HCT116 (cell line): ENCODE measurements at regions not wholly inside any gene's neighbourhood (a gene's known extent, or its start where the extent isn't known, plus 50 kb on each side); places are given as distances from the start of the nearest gene placed in this dataset.

Experiments
- ATAC-seq: fragments of 200-7000 bp; cut with Tn5 transposase; 2 replicates; pipeline ENCODE4 v1.9.1; 2020; ENCODE audit warnings: mild to moderate bottlenecking, moderate library complexity
- BruUV-seq: library from RNA; stranded (reverse); fragments of 400-500 nt; replicated peaks from 2 replicates; lab custom pipeline; 2021; lab: Mats Ljungman, UMichigan
- CTCF ChIA-PET: fragments of 300-600 bp; sonication (Branson Sonifier 250); formaldehyde crosslinking; loops from one replicate; lab custom pipeline; 2021; ENCODE audit warnings: antibody characterized with exemption; lab: Charles Lee
- POLR2A ChIA-PET: fragments of 300-600, 350-600 bp; sonication (Branson Sonifier 250); formaldehyde crosslinking; loops from one replicate; lab custom pipeline; 2021; ENCODE audit warnings: antibody characterized with exemption; lab: Charles Lee
- RAD21 ChIA-PET, 2 experiments: fragments of 300-600 bp; sonication (Branson Sonifier 250); formaldehyde crosslinking; loops; one replicate each; lab custom pipeline; 2023; ENCODE audit warnings: low total read pairs in 2 of 2; ENCODE audit not compliant: uncharacterized antibody in 2 of 2, unreplicated experiment in 2 of 2, low non-redundant PET in 1 of 2; lab: Charles Lee
- DNase-seq: peaks from one replicate; pipeline ENCODE4 v3.0.0-alpha.2; 2010; ENCODE audit warnings: low read depth, low spot score
- H2AFZ ChIP-seq: fragments of 200-600 bp; shearing (Covaris generic), sonication (generic); 2 replicates; pipeline ENCODE4 v1.6.1; 2017; ENCODE audit warnings: low read depth, mixed run types, mixed read lengths, antibody characterized with exemption, low read length; ENCODE audit not compliant: poor library complexity, severe bottlenecking
- H3K27ac ChIP-seq: 2 replicates; pipeline ENCODE4 v1.5.1; 2012; ENCODE audit warnings: low read depth, low read length
- H3K27me3 ChIP-seq: fragments of 200-600 bp; sonication (generic); 2 replicates; pipeline ENCODE4 v1.6.1; 2016; ENCODE audit warnings: mixed run types, low read length, mixed read lengths; ENCODE audit not compliant: insufficient read depth
- H3K36me3 ChIP-seq, 2 experiments: fragments of 200-500 bp in 1 of 2; fragments of 200-600 bp in 1 of 2; sonication (Bioruptor generic) in 1 of 2; sonication (generic) in 1 of 2; 2 replicates each; pipeline versions ENCODE4 v1.5.1 to v1.6.1; 2014 to 2016; ENCODE audit warnings: low read length in 2 of 2, inconsistent platforms in 1 of 2, mixed read lengths in 1 of 2, mixed run types in 1 of 2; ENCODE audit not compliant: insufficient read depth in 2 of 2, control insufficient read depth in 1 of 2
- H3K4me1 ChIP-seq, 2 experiments: fragments of 200-600 bp in 1 of 2; sonication (generic) in 1 of 2; 2 replicates each; pipeline versions ENCODE4 v1.5.1 to v1.6.1; 2012 to 2017; ENCODE audit warnings: low read length in 2 of 2, inconsistent platforms in 1 of 2, mild to moderate bottlenecking in 1 of 2, mixed read lengths in 1 of 2, mixed run types in 1 of 2, moderate library complexity in 1 of 2; ENCODE audit not compliant: insufficient read depth in 2 of 2, control insufficient read depth in 1 of 2
- H3K4me2 ChIP-seq: fragments of 200-600 bp; sonication (generic); 2 replicates; pipeline ENCODE4 v1.6.1; 2017; ENCODE audit warnings: mixed run types, low read length, mixed read lengths
- H3K4me3 ChIP-seq, 2 experiments: fragments of 200-600 bp in 1 of 2; sonication (generic) in 1 of 2; replicated peaks in 1 of 2; 2 replicates each; pipeline ENCODE4 v1.5.1; 2011 to 2016; ENCODE audit warnings: low read length in 2 of 2, control low read depth in 1 of 2, low read depth in 1 of 2, mild to moderate bottlenecking in 1 of 2, mixed read lengths in 1 of 2, mixed run types in 1 of 2
- H3K79me2 ChIP-seq: fragments of 200-600 bp; sonication (generic); 2 replicates; pipeline ENCODE4 v1.6.1; 2017; ENCODE audit warnings: mild to moderate bottlenecking, mixed run types, low read length, moderate library complexity, mixed read lengths; ENCODE audit not compliant: insufficient read depth
- H3K9ac ChIP-seq: fragments of 200-600 bp; sonication (generic); 2 replicates; pipeline ENCODE4 v1.6.1; 2016; ENCODE audit warnings: low read length, mixed read lengths
- H3K9me2 ChIP-seq: fragments of 200-600 bp; sonication (generic), shearing (Covaris generic); 2 replicates; pipeline ENCODE4 v1.6.1; 2017; ENCODE audit warnings: mixed run types, mild to moderate bottlenecking, moderate library complexity; ENCODE audit not compliant: insufficient read depth
- H3K9me3 ChIP-seq, 2 experiments: fragments of 200-500 bp in 1 of 2; fragments of 200-600 bp in 1 of 2; sonication (Bioruptor generic) in 1 of 2; sonication (generic) in 1 of 2; 2 replicates each; pipeline ENCODE4 v1.6.1; 2014 to 2017; ENCODE audit warnings: low read length in 2 of 2, mixed read lengths in 2 of 2, inconsistent platforms in 1 of 2, low read depth in 1 of 2, mild to moderate bottlenecking in 1 of 2, mixed run types in 1 of 2, moderate library complexity in 1 of 2; ENCODE audit not compliant: control insufficient read depth in 1 of 2, insufficient read depth in 1 of 2
- H4K20me1 ChIP-seq: fragments of 200-600 bp; sonication (generic), shearing (Covaris generic); 2 replicates; pipeline ENCODE4 v1.6.1; 2017; ENCODE audit warnings: mixed run types, mild to moderate bottlenecking, moderate library complexity; ENCODE audit not compliant: insufficient read depth
- CBX3 ChIP-seq: IDR thresholded peaks from 2 replicates; pipeline ENCODE4 v1.6.1; 2012; ENCODE audit warnings: low read depth
- EGR1 ChIP-seq: IDR thresholded peaks from 2 replicates; pipeline ENCODE4 v1.6.1; 2012; ENCODE audit warnings: low read depth
- EZH2phosphoT487 ChIP-seq: fragments of 200-600 bp; IDR thresholded peaks from 2 replicates; pipeline ENCODE4 v1.6.1; 2018; ENCODE audit warnings: antibody characterized with exemption, borderline replicate concordance
- MAX ChIP-seq: IDR thresholded peaks from 2 replicates; pipeline ENCODE4 v1.6.1; 2012
- SIN3A ChIP-seq: IDR thresholded peaks from 2 replicates; pipeline ENCODE4 v1.6.1; 2012; ENCODE audit warnings: low read depth
- SP1 ChIP-seq: IDR thresholded peaks from 2 replicates; pipeline ENCODE4 v1.6.1; 2012; ENCODE audit warnings: low read depth
- ZNF274 ChIP-seq: fragments of 200-500 bp; sonication (Bioruptor generic); IDR thresholded peaks from 2 replicates; pipeline ENCODE4 v1.6.1; 2014; ENCODE audit warnings: mild to moderate bottlenecking, low read depth, low read length, inconsistent platforms
- intact Hi-C: fragments of 100-400 bp; cut with micrococcal nuclease; formaldehyde crosslinking; loops from 2 replicates; pipeline ENCODE4 v1.10.0; 2022
- TF ChIP-seq, protein P1 (sequence below): IDR thresholded peaks from 2 replicates; pipeline ENCODE4 v1.6.1; 2012; ENCODE audit warnings: low read depth
- TF ChIP-seq, protein P2 (sequence below): IDR thresholded peaks from 2 replicates; pipeline ENCODE4 v1.6.1; 2012

GRCh38 chr5:166330036-166330435 lies 1961.4 kb upstream of the WWC1 start:
- H3K36me3 ChIP-seq: no peaks in the 10 kb centered on the region
- no peak overlapping the region for H2AFZ ChIP-seq
- intact Hi-C loops: no loop called here
- no peaks in the 10 kb centered on the region for H3K27me3 ChIP-seq
- ATAC-seq: no peak
- H3K79me2 ChIP-seq: no peaks in the 10 kb centered on the region
- no peak overlapping the region for H3K4me3 ChIP-seq
- POLR2A ChIA-PET: no interaction called here
- no peak for TF ChIP-seq SP1
- TF ChIP-seq, protein P1, sequence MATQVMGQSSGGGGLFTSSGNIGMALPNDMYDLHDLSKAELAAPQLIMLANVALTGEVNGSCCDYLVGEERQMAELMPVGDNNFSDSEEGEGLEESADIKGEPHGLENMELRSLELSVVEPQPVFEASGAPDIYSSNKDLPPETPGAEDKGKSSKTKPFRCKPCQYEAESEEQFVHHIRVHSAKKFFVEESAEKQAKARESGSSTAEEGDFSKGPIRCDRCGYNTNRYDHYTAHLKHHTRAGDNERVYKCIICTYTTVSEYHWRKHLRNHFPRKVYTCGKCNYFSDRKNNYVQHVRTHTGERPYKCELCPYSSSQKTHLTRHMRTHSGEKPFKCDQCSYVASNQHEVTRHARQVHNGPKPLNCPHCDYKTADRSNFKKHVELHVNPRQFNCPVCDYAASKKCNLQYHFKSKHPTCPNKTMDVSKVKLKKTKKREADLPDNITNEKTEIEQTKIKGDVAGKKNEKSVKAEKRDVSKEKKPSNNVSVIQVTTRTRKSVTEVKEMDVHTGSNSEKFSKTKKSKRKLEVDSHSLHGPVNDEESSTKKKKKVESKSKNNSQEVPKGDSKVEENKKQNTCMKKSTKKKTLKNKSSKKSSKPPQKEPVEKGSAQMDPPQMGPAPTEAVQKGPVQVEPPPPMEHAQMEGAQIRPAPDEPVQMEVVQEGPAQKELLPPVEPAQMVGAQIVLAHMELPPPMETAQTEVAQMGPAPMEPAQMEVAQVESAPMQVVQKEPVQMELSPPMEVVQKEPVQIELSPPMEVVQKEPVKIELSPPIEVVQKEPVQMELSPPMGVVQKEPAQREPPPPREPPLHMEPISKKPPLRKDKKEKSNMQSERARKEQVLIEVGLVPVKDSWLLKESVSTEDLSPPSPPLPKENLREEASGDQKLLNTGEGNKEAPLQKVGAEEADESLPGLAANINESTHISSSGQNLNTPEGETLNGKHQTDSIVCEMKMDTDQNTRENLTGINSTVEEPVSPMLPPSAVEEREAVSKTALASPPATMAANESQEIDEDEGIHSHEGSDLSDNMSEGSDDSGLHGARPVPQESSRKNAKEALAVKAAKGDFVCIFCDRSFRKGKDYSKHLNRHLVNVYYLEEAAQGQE: no peak
- no peak for TF ChIP-seq MAX
- no peak for TF ChIP-seq EZH2phosphoT487
- TF ChIP-seq, all 23 proteins: peak for 0
- H3K9me2 ChIP-seq: no peaks in the 10 kb centered on the region
- ChIA-PET RAD21 (no interaction called here), CTCF (no interaction called here)
- no peak overlapping the region for H3K27ac ChIP-seq
- peaks cover 3 to 17% of the 10 kb centered on the region in 2 experiments; a peak in 2 of 4 replicates for H3K9me3 ChIP-seq
- no peak for DNase-seq
- no TSS peak for BruUV-seq
- no peaks in the 10 kb centered on the region for H4K20me1 ChIP-seq
- no peaks in the 10 kb centered on the region for H3K4me1 ChIP-seq
- H3K9ac ChIP-seq: no peak overlapping the region
- no peak overlapping the region for H3K4me2 ChIP-seq

DNA sequence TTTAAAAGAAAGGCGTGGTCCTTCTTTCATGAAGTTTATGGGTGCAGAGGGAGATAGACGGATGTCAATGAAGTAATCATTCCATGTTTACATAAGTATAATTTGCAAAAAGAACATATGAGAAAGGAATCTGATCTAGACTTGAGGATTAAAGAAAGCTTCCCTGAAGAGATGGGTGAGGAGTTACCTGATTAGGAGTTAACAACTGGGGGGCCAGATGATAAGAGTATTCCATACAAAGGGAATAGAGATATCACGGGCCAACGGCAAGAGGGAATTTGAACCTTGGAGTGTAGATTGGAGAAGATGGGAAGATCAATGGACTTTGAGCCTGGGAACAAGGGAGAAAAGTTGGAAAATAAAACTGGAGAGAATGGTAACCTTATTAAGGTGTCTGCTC lies 1959.9 kb upstream of the WWC1 start:
- H3K9me3 ChIP-seq: peaks cover 3 to 10% of the 10 kb centered on the region in 2 experiments; a peak in 2 of 4 replicates
- no peaks in the 10 kb centered on the region for H3K36me3 ChIP-seq
- POLR2A ChIA-PET: no interaction called here
- H3K27ac ChIP-seq: no peak overlapping the region
- no peak overlapping the region for H3K4me2 ChIP-seq
- RAD21 ChIA-PET: no interaction called here
- BruUV-seq: no TSS peak
- CTCF ChIA-PET: no interaction called here
- no peak for TF ChIP-seq MAX
- TF ChIP-seq SIN3A: no peak
- no peak for TF ChIP-seq EGR1
- no peak for TF ChIP-seq ZNF274
- TF ChIP-seq, protein P2, sequence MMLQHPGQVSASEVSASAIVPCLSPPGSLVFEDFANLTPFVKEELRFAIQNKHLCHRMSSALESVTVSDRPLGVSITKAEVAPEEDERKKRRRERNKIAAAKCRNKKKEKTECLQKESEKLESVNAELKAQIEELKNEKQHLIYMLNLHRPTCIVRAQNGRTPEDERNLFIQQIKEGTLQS: no peak
- TF ChIP-seq CBX3: no peak
- no peak for TF ChIP-seq SP1
- no peaks in the 10 kb centered on the region for H3K79me2 ChIP-seq
- no peaks in the 10 kb centered on the region for H3K4me1 ChIP-seq
- H2AFZ ChIP-seq: no peak overlapping the region
- DNase-seq (no peak), ATAC-seq (no peak)
- no peak overlapping the region for H3K9ac ChIP-seq
- no peaks in the 10 kb centered on the region for H3K9me2 ChIP-seq
- no peaks in the 10 kb centered on the region for H3K27me3 ChIP-seq
- intact Hi-C loops: no loop called here
- H3K4me3 ChIP-seq: no peak overlapping the region
- H4K20me1 ChIP-seq: no peaks in the 10 kb centered on the region
